GM19463 (cell line): ENCODE measurements at regions not wholly inside any gene's neighbourhood (a gene's known extent, or its start where the extent isn't known, plus 50 kb on each side); places are given as distances from the start of the nearest gene placed in this dataset.
A peak's percentile ranks its signal among the peaks of the same experiment; 100 is the strongest.

Experiments
- ATAC-seq: cut with Tn5 transposase; IDR thresholded peaks from one replicate; pipeline ENCODE4 v1.9.1; 2021; ENCODE audit warnings: mild to moderate bottlenecking, moderate library complexity; ENCODE audit not compliant: unreplicated experiment

DNA sequence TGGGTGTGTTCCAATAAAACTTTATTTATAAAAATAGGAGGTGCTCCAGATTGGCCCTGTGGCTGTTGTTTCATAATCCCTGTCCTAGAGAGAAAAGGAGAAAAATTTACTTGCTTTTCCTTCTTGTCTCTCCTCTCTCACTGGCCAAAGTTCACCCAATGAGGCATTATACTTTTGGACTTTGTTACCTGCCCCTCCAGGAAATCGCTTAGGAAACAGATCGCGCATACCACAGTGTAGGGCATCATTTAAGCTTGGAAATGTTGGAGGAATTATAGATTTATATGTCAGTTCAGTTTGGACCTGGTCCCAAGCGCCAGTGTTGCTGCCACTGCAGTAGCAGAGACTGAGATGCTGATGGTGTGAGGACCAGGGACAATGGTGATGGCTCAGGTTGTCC, 337.6 kb upstream of the NR3C2 start:
- ATAC-seq, result no peak

GRCh38 chr4:148778980-148779675, 336.9 kb upstream of the NR3C2 start:
- ATAC-seq, result no peak

- ATAC-seq, result no peak
Measured at GRCh38 chr4:148776941-148777340, 334.7 kb upstream of the NR3C2 start.

DNA sequence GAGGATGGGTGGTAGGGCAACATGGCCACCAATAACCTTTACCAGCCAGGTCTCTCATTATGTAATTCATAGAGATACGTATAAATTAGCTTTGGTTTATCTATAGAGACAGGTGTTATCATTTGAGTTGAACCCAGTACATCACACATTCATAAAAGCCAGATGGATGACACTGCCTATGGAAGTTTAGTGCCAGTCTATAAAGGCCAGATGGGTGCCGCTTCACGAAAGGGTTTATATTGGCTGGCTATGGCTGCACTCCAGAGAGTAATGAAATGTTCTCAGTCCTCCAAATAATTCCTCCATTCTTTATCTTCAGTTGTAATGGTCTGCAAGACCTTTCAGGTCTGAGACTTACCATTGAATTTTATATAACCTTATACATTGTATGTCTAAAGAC, 331.9 kb upstream of the NR3C2 start:
- ATAC-seq, result no peak

DNA sequence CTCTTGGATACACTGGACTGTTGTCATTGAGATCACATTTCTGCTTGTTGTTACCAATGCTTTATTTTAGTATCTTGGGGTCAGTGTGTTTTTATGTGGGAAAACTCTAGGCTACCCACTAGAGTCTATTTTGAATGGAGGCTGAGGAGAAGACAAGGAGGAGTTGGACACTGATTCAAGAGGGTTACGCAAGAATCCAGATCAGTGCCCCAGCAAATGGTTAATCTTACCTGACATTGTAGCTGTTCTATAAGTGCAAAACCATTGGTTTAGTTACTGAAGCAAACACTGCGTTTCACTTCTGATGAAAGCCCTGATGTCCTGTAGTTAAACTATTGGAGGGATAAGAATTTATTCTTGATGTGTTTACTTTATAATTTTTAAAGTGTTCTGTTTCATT, 331.1 kb upstream of the NR3C2 start:
- ATAC-seq, result no peak

- no peak for ATAC-seq
Measured at GRCh38 chr4:148770848-148771247, 328.6 kb upstream of the NR3C2 start.

GRCh38 chr4:148770377-148770776, 328.2 kb upstream of the NR3C2 start:
- no peak for ATAC-seq

- ATAC-seq, result no peak
Measured at GRCh38 chr4:148764720-148765119, 322.5 kb upstream of the NR3C2 start.

DNA sequence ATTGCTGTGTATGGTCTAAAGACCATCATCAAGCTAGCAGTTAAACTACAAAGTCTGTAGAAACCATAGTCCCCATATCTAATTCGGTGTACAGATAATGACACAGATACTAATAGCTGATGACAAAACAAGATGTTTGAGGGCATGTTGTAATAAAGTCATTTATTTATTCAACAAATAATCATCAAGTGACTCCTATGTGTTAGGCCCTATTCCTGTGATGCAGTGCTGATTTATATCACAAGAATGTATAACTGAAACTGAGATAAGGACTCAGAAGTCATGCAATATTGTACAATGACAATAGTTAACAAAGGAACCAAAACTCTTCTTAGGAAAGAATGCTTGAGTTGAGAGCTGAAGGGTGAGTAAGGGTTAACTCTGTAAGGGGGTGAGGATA, 315.0 kb upstream of the NR3C2 start:
- ATAC-seq, result no peak

DNA sequence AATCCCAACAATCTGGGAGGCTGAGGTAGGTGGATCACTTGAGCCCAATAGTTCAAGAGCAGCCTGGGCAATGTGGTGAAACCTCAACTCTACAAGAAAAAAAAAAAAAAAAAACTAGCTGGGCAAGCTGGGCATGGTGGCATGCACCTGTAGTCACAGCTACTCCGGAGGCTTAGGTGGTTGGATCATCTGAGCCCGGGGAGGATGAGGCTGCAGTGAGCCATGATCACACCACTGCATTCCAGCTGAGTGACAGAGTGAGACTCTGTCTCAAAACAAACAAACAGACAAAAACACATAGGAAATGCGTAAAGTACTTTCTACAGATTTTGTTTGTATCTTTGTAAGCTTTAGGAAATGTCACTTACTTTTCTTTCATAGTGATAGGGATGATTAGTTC, 307.2 kb upstream of the NR3C2 start:
- ATAC-seq, result no peak

DNA sequence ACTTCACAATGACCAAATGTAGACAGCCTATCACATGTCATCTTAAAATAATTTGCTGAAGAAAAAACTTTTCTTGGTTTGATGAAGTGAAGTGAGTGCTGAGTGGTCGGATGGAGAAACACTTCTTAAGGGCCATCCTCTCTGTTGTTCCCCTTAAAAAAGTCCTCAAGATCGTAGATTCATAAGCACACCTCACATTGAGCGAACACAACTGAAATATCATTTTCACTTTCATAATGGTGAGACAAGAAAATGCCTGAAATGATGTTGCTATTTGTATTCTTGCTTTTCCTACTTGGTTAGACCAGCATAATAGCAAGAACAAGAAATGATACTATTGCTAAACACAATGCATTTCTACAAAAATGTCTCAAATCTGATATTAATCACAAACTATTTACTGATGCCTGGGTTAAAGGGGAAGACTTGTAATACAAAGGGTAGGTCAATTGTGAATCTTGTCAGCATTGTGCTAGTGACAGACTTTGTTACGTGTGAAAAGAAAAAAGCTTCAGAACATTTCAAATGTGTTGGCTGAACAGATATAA, 305.6 kb upstream of the NR3C2 start:
- peak; percentile 53 for ATAC-seq

DNA sequence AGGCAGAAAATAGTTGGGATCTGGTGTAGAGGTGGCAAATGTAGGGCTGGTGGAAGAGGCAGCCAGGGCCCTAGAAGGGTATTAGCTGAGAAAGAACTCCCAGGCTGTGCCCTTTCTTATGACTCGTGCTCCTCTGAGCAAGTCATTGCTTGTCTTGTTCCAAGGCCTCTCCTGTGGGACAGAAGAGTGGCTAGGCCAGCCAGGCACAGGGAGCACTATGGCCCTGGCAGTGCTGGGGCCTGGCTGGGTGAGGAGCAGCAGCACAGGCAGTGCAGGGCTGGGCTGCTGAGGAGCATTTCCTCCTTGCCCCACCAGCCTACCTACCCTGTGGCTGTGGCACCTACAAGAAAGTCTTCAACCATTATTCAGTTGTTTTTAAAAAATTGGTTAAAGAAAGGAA, 298.5 kb upstream of the NR3C2 start:
- no peak for ATAC-seq

DNA sequence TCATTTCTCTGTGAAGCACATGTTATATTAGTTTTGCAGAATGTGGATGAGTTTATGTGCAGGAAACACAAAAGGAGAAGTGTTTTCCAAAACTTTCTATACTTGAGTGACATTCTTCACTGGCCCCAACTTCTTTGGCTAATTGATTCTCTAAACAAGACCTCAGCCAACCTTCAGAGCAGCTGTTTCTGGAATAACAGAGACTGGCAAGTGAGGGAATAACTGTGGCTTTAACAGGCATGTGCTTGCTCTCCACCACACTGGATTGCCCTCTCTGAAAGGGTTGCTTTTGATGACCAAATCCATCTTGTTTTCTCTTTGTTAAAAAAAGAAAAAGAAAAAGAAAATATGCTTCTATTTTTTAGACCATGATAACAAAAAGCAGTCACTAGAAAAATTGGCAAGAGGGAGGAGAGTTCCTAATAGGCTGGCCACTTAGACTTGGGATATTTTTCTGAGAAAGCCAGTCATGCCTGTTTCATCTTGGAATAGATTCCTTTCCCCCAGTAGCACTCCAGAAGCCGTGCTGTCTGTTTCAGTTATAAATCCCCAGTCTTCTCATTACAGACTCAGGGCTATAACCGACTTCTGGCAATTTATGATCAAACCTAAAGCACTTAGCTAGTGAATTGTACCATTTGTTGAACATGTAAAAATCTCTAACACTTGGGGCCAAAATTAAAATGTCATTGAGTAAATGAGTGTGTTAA, 295.0 kb upstream of the NR3C2 start:
- no peak for ATAC-seq

DNA sequence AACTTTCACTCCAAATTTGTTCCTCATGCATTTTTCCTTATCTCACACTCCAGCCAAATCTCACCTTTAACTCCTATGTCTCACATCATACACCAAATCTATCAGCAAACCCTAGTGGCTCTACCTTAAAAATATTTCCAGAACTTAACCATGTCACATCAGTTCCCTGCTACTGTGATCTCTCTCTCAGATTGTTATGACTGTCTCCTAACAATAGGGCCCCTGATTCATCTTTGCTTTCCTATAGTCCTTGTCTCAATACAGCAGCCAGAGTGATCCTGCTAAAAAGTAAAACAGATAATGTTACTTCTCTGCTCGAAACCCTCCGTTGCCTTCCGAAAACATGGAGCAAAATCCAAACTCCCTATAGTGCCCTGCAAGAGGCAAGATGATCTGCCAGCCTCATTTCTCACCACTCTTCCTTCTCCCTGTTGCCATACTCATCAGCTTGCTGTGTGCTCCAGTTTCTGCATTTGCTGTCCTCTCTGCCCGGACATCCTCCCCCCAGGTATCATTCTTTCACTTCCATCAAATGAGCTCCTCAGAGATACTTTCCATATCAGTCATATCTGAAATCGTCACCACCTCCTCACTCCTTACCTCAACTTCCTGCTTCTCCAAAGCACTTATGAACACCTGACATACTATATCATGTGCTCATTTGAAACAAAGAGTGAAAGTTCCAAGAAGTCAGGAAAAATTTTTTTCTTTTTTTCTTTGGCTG, 293.4 kb upstream of the NR3C2 start:
- ATAC-seq, result peak; percentile 79

DNA sequence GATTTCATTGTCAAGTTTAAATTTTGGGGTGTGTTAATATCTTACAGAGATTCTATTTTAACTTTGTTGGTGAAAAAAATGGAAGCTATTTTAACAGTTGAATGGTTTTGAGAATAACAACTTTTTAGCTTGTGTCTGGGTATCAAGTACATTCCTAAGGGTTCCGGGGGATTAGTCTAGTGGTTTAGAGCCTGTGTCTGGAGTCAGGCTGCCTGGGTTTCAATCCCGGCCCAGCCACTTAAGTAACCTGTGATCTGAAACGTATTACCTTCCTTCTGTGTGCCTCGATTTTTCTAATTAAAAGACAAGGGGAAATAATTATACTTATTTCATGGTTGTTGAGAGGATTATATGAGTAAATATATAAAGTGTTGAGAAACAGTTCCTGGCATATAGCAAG, 288.6 kb upstream of the NR3C2 start:
- no peak for ATAC-seq

DNA sequence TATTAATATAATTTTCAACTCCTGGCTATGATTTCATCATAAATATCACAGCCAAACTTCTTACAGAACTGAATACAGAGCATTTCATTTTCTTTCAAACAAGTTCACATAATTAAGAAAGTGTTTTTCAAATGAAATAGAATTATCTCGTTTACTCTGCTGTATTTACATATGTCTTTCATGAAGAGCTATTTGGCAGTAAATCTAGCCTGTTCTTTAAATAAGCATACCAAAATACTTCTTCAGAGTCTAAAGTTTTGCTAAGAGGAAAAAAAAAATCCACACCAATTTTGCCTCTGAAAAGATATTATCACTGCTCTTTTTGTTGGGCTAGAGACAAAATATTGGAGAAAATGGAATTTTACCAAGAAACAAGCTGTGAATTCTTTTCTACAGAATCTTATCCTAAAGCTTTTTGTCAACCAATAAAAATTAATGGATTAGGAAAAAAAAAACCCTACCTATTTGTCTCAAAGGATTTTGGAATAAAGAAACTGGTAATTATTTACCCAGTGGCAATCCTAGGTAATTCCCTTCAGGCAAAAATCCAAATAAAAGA, 287.9 kb upstream of the NR3C2 start:
- ATAC-seq, result no peak

GRCh38 chr4:148717988-148718387, 275.8 kb upstream of the NR3C2 start:
- ATAC-seq, result no peak

- ATAC-seq, result no peak
Measured at GRCh38 chr4:148716431-148717052, 274.3 kb upstream of the NR3C2 start.

DNA sequence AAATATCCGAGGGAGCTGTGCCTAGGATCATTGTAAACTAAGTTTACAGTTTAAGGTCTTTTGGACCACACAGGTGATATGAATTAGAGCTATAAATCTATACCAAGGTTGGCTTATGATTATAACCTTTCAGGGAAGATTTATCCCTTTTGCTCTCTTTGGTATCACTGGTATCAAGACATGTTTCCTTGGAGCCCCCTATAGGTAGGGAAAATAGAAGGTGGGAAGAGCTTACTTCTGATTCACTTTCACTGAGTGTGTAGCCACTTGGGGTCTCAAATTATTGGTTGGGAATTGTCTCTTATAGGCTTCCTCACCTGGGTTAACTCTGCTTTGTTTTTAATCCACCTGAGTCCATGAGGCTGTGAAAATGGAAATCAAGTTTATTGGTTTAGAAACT, 262.1 kb upstream of the NR3C2 start:
- ATAC-seq, result no peak

- ATAC-seq, result no peak
Measured at GRCh38 chr4:148694702-148695101, 252.5 kb upstream of the NR3C2 start.
